Colonic mucosa (tissue), 4 donors: ENCODE measurements at regions not wholly inside any gene's neighbourhood (a gene's known extent, or its start where the extent isn't known, plus 50 kb on each side); places are given as distances from the start of the nearest gene placed in this dataset.

ENCODE experiments used
- DNase-seq: peaks from one replicate; pipeline ENCODE4 v3.0.0-alpha.2; 2020
- H3K27ac ChIP-seq: fragments of 200-600 bp; one replicate; pipeline ENCODE4 v1.8.0; 2021
- H3K27me3 ChIP-seq: fragments of 200-600 bp; one replicate; pipeline ENCODE4 v1.8.0; 2021
- H3K36me3 ChIP-seq: fragments of 200-600 bp; one replicate; pipeline ENCODE4 v1.8.0; 2021
- H3K4me1 ChIP-seq: fragments of 200-600 bp; one replicate; pipeline ENCODE4 v1.8.0; 2021; ENCODE audit warnings: mild to moderate bottlenecking
- H3K4me3 ChIP-seq: fragments of 200-600 bp; one replicate; pipeline ENCODE4 v1.8.0; 2021
- H3K9ac ChIP-seq, 2 donors: one replicate each; pipeline ENCODE4 v1.7.0; 2013; ENCODE audit warnings: control low read depth in 2 of 2, low read depth in 2 of 2, low read length in 2 of 2
- H3K9me3 ChIP-seq: fragments of 200-600 bp; one replicate; pipeline ENCODE4 v1.8.0; 2021
- intact Hi-C: fragments of 100-400 bp; cut with DNase I; formaldehyde crosslinking; loops from one replicate; pipeline ENCODE4 v1.14.1; 2022
- TF ChIP-seq, protein P1 (sequence below): fragments of 200-600 bp; IDR thresholded peaks from one replicate; pipeline ENCODE4 v1.8.0; 2022; ENCODE audit warnings: antibody characterized with exemption, mild to moderate bottlenecking
- donor health status: healthy.
- donor health status: DM: no; HTN: no; CAD: no.
- donor health status: DM: no; HTN: no; CAD: no.

DNA sequence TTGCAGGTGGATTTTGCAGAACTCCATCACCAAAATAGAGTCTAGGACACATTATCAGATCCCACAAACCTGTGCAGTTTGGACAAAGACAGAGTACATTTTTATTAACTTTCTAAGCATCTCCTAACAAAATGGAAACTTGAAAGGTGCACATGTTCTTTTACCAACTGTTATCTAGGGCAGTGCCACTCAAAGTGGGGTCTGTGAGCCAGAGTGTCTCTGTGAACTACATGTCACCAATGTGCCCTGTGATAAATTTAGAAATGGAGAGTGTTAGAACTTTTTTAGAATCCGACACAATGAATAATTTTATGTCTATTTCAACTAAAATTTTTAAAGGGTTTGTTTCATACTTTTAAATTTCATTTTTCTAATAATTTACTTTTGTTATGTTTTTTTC, 68.4 kb upstream of the TMC3 start:
- intact Hi-C loops, result no loop called here
- no peak for DNase-seq
- H3K4me3 ChIP-seq, result no peak overlapping the region
- no peaks in the 10 kb centered on the region for H3K27me3 ChIP-seq
- H3K27ac ChIP-seq, result no peak overlapping the region
- no peak overlapping the region for H3K9ac ChIP-seq
- TF ChIP-seq, protein P1, sequence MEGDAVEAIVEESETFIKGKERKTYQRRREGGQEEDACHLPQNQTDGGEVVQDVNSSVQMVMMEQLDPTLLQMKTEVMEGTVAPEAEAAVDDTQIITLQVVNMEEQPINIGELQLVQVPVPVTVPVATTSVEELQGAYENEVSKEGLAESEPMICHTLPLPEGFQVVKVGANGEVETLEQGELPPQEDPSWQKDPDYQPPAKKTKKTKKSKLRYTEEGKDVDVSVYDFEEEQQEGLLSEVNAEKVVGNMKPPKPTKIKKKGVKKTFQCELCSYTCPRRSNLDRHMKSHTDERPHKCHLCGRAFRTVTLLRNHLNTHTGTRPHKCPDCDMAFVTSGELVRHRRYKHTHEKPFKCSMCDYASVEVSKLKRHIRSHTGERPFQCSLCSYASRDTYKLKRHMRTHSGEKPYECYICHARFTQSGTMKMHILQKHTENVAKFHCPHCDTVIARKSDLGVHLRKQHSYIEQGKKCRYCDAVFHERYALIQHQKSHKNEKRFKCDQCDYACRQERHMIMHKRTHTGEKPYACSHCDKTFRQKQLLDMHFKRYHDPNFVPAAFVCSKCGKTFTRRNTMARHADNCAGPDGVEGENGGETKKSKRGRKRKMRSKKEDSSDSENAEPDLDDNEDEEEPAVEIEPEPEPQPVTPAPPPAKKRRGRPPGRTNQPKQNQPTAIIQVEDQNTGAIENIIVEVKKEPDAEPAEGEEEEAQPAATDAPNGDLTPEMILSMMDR, result no peak
- no peaks in the 10 kb centered on the region for H3K9me3 ChIP-seq
- H3K36me3 ChIP-seq, result no peaks in the 10 kb centered on the region
- no peaks in the 10 kb centered on the region for H3K4me1 ChIP-seq

DNA sequence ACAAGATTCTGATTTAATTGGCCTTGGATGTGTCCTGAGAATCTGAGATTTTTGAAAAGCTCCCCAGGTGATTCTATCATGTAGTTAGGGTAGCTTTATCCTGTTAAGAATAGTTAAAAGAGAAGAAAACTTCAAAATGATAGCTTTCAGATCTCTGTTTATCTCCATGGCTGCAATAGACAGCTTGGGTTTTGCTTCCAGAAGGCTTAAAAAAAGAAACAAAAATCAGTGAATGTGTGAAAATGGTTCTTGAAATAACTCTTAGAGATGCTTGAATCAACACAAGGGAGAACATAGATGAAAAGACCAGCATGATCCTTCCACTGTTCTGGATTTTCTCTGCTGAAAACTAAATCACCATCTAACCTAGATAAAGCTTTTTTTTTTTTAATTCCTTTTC, 60.8 kb upstream of the TMC3 start:
- DNase-seq, result no peak
- Histone ChIP-seq H3K9me3 (no peaks in the 10 kb centered on the region), H3K36me3 (no peaks in the 10 kb centered on the region), H3K27me3 (no peaks in the 10 kb centered on the region), H3K27ac (no peak overlapping the region), H3K4me3 (no peak overlapping the region), H3K4me1 (no peaks in the 10 kb centered on the region), H3K9ac (no peak overlapping the region)
- intact Hi-C loops, result no loop called here
- TF ChIP-seq, protein P1, result no peak

DNA sequence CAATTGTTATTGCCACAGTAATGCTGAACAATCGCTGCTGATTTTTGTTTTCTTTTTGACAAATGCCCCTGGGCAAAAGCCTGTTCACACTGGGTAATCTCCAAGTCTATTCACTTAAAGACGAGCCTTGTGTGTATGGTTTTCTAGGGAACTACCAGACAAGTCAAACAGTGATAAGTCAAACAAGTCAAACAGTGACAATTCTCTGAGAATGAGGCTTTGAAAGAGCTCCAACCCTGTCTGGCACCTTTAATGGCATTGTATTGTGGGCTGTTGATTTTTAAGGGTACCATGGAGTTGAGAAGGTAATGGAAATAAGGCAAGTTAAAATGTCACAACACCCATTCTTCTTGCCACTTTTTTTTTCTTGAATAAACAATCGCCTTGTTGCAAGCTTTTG, 59.4 kb upstream of the TMC3 start:
- intact Hi-C loops, result no loop called here
- no peaks in the 10 kb centered on the region for H3K27me3 ChIP-seq
- no peaks in the 10 kb centered on the region for H3K4me1 ChIP-seq
- no peak for DNase-seq
- H3K9me3 ChIP-seq, result no peaks in the 10 kb centered on the region
- H3K4me3 ChIP-seq, result no peak overlapping the region
- no peak overlapping the region for H3K27ac ChIP-seq
- TF ChIP-seq, protein P1, result no peak
- no peaks in the 10 kb centered on the region for H3K36me3 ChIP-seq
- H3K9ac ChIP-seq, result no peak overlapping the region

DNA sequence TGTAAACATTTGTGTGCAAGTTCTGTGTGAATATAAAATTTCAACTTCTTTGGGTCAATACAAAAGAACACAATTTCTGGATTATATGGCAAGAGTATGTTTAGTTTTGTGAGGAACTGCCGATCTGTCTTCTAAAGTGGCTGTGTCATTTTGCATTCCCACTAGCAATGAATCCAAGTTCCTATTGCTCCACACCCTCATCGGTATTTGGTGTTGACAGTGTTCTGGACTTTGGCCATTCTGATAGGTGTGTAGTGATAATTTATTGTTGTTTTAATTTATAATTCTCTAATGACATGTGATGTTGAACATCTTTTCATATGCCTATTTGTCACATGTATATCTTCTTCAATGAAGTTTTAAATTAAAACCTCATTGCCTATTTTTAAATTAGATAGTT, 58.2 kb upstream of the TMC3 start:
- no peaks in the 10 kb centered on the region for H3K9me3 ChIP-seq

DNA sequence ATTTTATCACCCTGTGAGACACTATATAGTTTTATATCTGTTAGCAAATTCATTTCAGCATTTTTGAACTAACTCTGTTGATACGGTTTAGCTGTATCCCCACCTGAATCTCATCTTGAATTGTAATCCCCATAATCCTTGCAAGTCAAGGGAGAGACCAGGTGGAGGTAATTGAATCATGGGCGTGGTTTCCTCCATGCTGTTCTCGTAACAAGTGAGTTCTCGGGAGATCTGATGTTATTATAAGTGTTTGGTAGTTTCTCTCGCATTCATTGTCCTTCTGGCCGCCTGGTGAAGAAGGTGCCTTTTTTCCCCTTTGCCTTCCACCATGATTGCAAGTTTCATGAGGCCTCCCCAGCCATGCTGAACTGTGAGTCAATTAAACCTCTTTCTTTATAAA, 53.2 kb upstream of the TMC3 start:
- Histone ChIP-seq H3K27ac (no peak overlapping the region), H3K4me1 (no peaks in the 10 kb centered on the region), H3K9ac (no peak overlapping the region), H3K36me3 (no peaks in the 10 kb centered on the region), H3K9me3 (no peaks in the 10 kb centered on the region), H3K4me3 (no peak overlapping the region), H3K27me3 (no peaks in the 10 kb centered on the region)
- intact Hi-C loops, result no loop called here
- TF ChIP-seq, protein P1, result no peak
- DNase-seq, result no peak

More for the DNA sequence above, 58.2 kb upstream of the TMC3 start:
- intact Hi-C loops, result no loop called here
- Histone ChIP-seq H3K27me3 (no peaks in the 10 kb centered on the region), H3K4me1 (no peaks in the 10 kb centered on the region), H3K4me3 (no peak overlapping the region), H3K36me3 (no peaks in the 10 kb centered on the region), H3K27ac (no peak overlapping the region), H3K9ac (no peak overlapping the region)
- DNase-seq, result no peak
- TF ChIP-seq, protein P1, result no peak

DNA sequence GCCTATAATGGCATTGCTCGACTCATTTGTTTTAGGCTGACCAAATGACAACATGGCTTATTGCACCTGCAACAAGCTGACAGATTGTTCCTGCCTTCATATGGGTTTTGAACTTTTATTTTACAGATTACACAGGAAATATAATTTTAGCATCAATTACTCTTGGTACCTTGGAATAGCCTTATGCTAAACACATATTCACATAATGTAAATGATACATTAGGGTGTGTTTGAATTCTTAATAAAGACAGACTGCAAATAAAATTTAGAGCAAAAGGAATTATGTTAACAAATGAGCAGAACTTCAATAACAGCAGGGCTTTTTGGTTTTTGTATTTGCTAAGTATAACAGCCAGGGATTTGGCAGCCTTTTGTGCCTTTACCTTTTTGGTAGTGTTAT, 51.9 kb upstream of the TMC3 start:
- Histone ChIP-seq H3K9me3 (no peaks in the 10 kb centered on the region), H3K4me3 (no peak overlapping the region), H3K36me3 (no peaks in the 10 kb centered on the region), H3K9ac (no peak overlapping the region), H3K27me3 (no peaks in the 10 kb centered on the region), H3K4me1 (no peaks in the 10 kb centered on the region), H3K27ac (no peak overlapping the region)
- TF ChIP-seq, protein P1, result no peak
- no peak for DNase-seq
- intact Hi-C loops, result no loop called here
